HFFc6 (cell line): ENCODE measurements at regions not wholly inside any gene's neighbourhood (a gene's known extent, or its start where the extent isn't known, plus 50 kb on each side); places are given as distances from the start of the nearest gene placed in this dataset.

Source experiments
- DNase-seq: peaks from one replicate; pipeline ENCODE4 v3.0.0-alpha.2; 2018
- H3K27ac Mint-ChIP-seq: 2 replicates; pipeline ENCODE4 v1.8.0; 2020; ENCODE audit warnings: mild to moderate bottlenecking, mixed read lengths
- H3K27me3 Mint-ChIP-seq: 2 replicates; pipeline ENCODE4 v1.8.0; 2021; ENCODE audit warnings: mild to moderate bottlenecking, moderate library complexity, mixed read lengths; ENCODE audit not compliant: insufficient read depth
- H3K36me3 Mint-ChIP-seq: 2 replicates; pipeline ENCODE4 v1.8.0; 2021; ENCODE audit warnings: low read depth, mixed read lengths
- H3K4me1 Mint-ChIP-seq: 2 replicates; pipeline ENCODE4 v1.8.0; 2020; ENCODE audit warnings: low read depth, mixed read lengths
- H3K4me3 Mint-ChIP-seq: 2 replicates; pipeline ENCODE4 v1.8.0; 2020; ENCODE audit warnings: mild to moderate bottlenecking, moderate library complexity, mixed read lengths
- H3K9me3 Mint-ChIP-seq: 2 replicates; pipeline ENCODE4 v1.8.0; 2020; ENCODE audit warnings: mild to moderate bottlenecking, mixed read lengths
- TF ChIP-seq, protein P1 (sequence below): fragments of 200-600 bp; sonication (generic); IDR thresholded peaks from 2 replicates; pipeline ENCODE4 v1.5.0; 2021; ENCODE audit warnings: antibody characterized with exemption, mild to moderate bottlenecking

- TF ChIP-seq, protein P1, sequence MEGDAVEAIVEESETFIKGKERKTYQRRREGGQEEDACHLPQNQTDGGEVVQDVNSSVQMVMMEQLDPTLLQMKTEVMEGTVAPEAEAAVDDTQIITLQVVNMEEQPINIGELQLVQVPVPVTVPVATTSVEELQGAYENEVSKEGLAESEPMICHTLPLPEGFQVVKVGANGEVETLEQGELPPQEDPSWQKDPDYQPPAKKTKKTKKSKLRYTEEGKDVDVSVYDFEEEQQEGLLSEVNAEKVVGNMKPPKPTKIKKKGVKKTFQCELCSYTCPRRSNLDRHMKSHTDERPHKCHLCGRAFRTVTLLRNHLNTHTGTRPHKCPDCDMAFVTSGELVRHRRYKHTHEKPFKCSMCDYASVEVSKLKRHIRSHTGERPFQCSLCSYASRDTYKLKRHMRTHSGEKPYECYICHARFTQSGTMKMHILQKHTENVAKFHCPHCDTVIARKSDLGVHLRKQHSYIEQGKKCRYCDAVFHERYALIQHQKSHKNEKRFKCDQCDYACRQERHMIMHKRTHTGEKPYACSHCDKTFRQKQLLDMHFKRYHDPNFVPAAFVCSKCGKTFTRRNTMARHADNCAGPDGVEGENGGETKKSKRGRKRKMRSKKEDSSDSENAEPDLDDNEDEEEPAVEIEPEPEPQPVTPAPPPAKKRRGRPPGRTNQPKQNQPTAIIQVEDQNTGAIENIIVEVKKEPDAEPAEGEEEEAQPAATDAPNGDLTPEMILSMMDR, result no peak
- Mint-ChIP-seq H3K36me3 (no peaks in the 10 kb centered on the region), H3K27ac (no peak overlapping the region), H3K4me3 (no peak overlapping the region), H3K27me3 (peaks cover 22% of the 10 kb centered on the region), H3K9me3 (no peaks in the 10 kb centered on the region), H3K4me1 (peaks cover 18% of the 10 kb centered on the region)
- DNase-seq, result no peak
Observed at GRCh38 chr18:57961876-57962505, 82.0 kb upstream of the NEDD4L start.

DNA sequence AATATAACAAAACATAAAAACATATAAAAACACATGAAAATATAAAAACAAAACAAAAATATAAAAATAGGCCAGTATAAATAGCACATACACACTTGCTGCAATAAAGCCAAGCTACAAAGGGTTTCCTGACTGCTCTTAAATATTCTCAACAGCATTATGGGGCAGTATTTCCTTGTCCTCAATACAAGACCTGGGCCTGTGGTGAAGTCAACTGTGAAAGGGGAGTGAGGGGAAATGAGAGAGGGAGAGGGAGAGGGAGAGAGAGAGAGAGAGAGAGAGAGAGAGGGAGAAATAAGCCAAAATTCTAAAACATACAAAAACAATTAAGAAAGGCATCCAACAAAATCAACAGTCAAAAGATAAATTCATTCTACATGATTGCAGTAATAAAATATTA lies 82.6 kb upstream of the NEDD4L start:
- Mint-ChIP-seq H3K4me3 (no peak overlapping the region), H3K27ac (no peak overlapping the region), H3K36me3 (no peaks in the 10 kb centered on the region), H3K27me3 (peaks cover 23% of the 10 kb centered on the region), H3K9me3 (no peaks in the 10 kb centered on the region), H3K4me1 (peaks cover 18% of the 10 kb centered on the region)
- TF ChIP-seq, protein P1, result no peak
- DNase-seq, result no peak

- Mint-ChIP-seq H3K4me1 (peaks cover 18% of the 10 kb centered on the region), H3K4me3 (no peak overlapping the region), H3K36me3 (no peaks in the 10 kb centered on the region), H3K27me3 (peaks cover 15% of the 10 kb centered on the region), H3K27ac (no peak overlapping the region), H3K9me3 (no peaks in the 10 kb centered on the region)
- TF ChIP-seq, protein P1, result peak; percentile 69
- DNase-seq, result peak; percentile 53
Observed at GRCh38 chr18:57959278-57959677, 84.7 kb upstream of the NEDD4L start.

GRCh38 chr18:57957210-57957609 lies 86.8 kb upstream of the NEDD4L start:
- TF ChIP-seq, protein P1, result no peak
- Mint-ChIP-seq H3K27me3 (peaks cover 15% of the 10 kb centered on the region), H3K27ac (no peak overlapping the region), H3K9me3 (no peaks in the 10 kb centered on the region), H3K36me3 (no peaks in the 10 kb centered on the region), H3K4me1 (peaks cover 17% of the 10 kb centered on the region), H3K4me3 (no peak overlapping the region)
- no peak for DNase-seq

DNA sequence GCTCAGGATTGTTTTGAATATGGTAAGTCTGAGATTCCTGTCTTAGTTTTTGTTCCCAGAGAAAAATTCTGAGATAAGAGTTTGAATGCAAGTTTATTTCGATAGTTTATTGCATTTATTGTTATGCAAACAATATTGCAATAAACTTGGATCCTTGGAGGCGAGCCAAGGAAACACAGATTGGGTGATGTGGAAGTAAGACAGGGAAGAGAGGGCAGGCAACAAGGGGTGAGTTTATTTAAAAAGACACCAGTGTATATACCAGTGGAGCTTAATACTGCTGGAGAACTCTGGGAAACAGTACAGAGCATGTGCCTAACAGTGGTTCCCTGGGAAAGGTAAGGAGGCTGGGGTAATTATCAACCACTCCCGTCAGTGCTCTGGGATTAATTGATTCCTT lies 87.5 kb upstream of the NEDD4L start:
- Mint-ChIP-seq H3K36me3 (no peaks in the 10 kb centered on the region), H3K27ac (no peak overlapping the region), H3K4me3 (no peak overlapping the region), H3K4me1 (peaks cover 10% of the 10 kb centered on the region), H3K9me3 (no peaks in the 10 kb centered on the region), H3K27me3 (peaks cover 15% of the 10 kb centered on the region)
- no peak for DNase-seq
- TF ChIP-seq, protein P1, result no peak

DNA sequence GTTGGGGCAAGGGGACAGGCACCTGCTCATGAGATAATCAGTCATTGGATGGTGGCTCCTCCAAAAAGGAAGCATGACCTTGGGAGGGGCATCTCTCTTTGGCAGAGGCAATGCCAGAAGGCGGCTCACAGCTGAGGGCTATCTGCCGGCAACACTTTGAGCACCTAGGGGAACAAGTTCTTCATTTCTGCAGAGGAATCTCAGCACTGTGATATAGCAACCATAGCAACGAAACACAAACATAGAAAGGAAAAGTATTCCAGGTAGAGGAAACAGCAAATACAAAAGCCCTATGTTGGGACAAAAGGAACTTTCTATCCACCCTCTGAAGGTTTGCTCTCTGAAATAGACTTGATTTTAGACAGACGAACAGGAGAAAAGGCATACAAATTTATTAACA lies 89.1 kb upstream of the NEDD4L start:
- Mint-ChIP-seq H3K4me3 (no peak overlapping the region), H3K4me1 (peaks cover 7% of the 10 kb centered on the region; the same call in 1 of the 2 replicates), H3K9me3 (no peaks in the 10 kb centered on the region), H3K36me3 (no peaks in the 10 kb centered on the region), H3K27ac (no peak overlapping the region), H3K27me3 (peaks cover 5% of the 10 kb centered on the region)
- TF ChIP-seq, protein P1, result no peak
- DNase-seq, result no peak
